ENCODE measurements at regions not wholly inside any gene's neighbourhood (a gene's known extent, or its start where the extent isn't known, plus 50 kb on each side); places are given as distances from the start of the nearest gene placed in this dataset.

DNA sequence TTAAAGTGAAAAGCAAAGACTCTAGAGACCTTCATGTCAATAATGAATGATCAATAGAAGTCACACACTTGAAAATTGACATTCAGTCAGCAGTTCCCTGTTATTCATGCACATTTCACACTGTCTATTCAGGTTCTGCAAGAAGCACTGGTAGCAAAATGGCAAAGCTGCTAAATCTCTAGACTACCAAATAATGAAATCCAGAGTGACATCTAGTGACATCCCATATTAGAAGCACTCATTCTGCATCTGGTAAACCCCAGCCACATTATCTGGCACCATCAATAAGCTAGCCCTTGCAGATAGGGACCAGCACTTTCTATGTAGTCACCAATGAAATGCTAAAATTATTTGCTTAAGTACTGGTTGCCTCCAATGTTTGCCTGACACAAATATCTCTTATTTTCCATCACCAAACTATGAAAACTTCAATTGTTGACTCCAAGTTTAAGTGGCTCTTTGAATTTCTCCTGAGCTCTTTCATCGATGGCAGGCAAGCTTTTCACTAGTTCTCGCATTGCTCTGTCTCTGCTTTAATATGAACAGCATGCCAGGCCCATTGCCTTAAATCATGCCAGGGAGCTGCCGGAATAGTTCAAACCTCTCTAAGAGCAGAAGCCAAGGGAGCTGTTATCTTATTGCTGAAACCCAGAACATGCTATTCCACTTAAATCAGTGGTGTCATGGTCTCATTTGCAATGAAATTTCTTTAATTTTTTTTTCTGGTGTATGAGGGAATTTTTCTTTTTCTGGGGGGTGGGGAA lies 409.9 kb downstream of the MZT1 start:
- DNase-seq, result no peak

DNA sequence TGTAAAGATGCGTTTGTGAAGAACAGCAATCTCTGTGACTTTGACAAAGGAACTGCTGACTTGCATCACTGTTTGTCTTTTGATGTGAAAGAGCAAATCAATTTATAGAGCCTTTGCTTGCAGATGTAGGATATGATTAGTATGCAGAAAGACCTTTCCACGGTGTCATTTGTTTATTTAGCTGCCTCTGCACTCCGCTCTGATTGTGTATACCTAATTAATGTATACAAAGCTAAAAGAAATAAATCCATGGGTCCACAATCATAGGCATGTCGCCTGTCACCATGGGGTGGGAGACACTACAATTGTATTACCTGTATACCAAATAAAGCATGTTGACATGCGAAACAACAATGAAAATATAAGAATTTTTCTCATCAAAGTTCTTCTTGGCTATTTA lies 410.7 kb downstream of the MZT1 start:
- DNase-seq, result no peak

DNA sequence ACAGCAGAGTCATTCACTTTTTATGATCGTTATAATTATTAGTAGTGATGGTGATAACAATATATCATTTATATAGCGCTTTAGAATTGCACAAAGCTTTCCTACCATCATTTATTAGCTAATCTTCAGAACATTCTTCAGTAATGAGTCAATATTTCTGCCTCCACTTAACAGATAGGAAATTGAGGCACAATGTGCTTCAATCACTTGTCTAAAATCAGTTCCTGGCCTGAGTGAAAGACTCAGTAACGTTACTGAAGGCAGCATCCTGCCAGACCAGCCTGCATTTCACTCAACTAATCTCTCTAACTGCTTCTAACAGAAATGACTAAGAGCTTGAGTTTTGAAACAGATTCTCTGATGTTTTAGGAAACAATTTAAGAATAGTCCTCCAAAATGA lies 412.1 kb downstream of the MZT1 start:
- no peak for DNase-seq

DNA sequence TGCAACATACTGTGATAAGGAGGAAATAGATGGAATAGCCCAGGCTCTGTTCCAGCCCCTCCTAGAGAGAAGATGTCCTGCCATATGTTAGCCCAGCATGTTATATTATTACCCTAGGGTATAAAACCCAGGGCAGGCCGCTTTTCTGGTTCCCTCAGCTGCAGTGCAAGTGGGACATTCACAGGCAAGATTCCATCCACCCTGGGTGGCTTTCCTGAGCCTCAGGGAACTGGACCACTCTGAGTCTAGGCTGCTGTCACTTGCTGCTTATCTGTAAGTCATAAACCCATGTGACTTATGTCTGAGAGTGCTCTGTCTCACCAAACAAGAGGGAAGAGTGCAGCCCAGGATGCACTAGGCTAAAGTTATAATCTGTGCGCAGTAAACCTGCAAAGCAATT lies 413.2 kb downstream of the MZT1 start:
- DNase-seq, result no peak

DNA sequence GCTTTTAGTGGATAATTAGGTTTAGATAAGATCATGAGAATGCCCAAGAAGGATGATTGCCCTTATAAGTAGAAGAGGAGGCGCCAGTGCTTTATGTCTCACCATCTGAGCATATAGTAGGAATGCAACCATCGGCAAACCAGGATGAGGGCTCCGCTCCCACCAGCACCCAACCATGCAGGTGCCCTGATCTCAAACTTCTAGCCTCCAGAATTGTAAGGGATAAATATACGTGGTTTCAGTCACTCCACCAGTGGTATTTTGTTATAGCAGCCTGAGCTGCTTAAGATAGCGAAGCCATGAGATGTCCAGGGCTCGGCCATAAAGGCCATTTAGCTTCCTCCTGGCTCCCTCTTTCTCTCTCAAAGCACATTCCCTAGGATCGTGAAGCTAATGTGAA lies 413.9 kb downstream of the MZT1 start:
- no peak for DNase-seq

DNA sequence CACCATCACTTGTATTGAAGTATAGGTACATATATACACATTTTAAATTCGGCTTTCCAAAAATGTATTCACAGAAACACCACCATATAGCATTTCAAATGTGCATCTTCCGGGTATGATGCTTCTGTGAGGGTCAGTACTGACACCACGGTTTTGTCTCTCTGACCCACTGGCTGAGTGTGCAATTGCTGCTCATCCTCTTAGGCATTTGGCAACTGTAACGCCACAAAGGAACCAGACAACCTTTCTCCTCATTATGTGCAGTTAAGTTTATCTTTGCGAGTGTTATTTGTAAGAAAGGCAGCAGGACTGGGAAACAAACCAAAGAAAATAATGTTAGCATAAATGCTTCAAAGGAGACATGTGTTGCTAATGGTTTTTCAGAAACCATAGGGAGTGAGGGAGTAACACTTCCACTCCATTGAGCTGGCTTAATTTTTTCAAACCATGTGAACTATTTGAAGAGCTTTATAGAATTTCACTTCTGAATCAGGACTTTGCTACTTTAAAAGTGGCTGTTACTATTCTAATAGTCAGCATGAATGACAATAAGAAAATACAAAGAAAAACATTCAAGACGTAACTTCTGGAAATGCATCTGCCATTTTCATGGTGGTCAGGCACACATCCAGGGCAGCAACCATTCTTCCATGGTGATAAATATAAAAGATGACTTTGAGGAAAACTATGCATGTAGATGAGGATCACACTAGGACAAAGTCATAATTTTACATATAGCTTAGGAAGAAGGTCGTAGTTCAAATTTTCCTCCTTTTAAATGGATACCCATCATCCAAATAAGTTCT lies 423.3 kb downstream of the MZT1 start:
- no peak for DNase-seq

DNA sequence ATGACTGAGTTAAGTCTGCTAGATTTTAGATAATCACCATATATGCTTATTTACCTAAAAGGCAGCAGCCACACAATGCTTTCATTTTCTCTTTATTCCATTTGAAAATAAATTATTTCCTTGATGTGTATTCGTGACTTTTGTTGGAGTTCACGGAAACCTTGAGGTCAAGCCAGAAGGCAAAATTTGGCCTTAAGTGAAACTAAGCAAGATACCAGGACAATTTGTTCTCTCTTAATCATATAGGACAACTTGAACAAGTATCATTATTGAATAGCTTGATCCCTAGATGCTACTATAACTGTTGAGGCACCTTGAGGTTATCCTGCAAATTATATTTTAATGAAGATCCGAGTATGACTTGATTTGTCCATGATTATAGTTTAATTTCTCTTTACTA lies 429.2 kb upstream of the DACH1 start:
- no peak for DNase-seq

DNA sequence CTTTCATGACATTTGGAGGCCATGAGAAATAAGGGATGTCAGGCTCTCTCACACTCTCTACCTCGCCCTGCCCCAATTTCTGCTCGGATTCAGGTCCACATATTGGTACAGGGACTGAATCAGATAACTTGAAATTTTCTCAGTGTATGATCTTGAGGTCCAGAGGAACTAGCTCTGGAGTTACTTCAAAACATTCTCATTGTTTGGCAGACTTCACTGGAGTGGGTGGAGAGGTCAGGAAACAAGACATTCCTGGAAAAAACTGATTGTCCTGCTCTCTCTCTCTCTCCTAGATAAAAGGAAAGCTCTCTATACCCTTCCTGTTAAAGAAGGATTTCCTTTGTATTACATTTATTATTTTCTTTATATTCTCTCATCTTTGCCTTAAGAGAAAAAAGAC lies 428.1 kb upstream of the DACH1 start:
- no peak for DNase-seq

DNA sequence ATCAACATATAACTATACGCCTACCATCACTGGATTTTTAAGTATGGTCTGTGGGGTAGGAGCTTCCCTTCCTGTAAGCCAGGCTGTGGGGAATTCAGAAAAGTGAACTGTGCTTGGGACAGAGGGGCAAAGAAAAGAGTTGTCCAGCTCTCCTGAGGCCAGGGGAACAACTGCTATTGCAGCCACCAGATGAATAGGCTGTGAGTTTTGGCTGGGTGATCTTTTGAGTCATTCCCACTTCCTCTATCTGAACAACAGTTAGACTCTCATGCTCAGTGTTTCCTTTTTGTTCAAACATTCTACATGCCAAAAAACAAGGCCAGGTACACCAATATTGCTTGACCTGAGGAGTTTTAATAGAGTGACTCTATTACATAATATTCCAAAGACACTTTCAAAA lies 426.2 kb upstream of the DACH1 start:
- no peak for DNase-seq

DNA sequence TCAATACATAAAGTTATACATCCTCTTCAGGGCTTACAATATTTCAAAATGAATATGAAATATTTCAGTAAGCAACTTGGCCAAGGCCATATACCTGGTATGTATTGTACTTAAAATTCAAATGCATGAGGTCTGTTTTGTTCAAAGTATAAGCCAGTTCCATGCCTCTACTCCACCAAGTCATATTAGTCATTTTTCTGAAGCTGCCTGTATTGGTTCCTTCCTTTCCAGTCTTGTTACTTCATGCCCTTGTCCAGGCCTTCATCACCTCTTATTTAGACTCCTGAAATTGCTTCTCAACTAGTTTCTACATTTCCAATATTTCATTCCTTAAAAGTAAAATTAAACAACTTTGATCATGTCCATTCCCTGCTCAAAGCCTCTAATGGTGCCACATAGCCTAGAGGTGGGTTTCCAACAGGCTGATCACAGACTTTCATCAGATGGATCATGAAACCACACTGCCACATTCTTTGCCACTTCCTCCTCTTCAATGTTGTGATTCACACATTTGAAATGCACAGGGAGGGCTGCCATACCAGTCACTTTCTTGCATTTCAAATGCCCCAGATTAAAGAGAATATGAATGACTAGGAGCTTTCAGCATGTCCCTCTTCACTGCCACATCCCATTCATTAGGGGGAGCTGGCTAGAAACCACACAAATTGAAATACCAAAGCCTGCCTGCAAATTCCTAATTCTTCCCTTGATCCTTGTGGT lies 424.1 kb upstream of the DACH1 start:
- peak in 1 of 4 experiments; percentile 1 for DNase-seq

DNA sequence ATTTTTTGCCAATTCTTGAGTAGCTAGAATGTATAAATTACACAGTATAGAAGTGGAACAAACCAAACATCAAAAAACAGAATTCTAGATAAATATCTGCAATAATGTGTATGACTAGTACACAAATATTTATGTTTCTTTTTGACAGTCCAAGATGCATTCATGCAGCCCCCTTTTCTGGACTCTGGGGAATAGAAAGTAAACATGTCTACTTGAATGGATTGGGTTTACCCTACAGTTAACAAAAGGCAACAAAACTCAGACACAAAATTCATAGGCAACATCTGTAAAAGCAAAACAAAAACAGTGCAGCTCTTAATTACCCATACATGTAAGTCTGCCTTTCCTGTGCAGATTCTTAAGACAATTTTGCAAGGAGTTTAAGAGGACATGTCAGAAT lies 419.4 kb upstream of the DACH1 start:
- DNase-seq, result no peak

DNA sequence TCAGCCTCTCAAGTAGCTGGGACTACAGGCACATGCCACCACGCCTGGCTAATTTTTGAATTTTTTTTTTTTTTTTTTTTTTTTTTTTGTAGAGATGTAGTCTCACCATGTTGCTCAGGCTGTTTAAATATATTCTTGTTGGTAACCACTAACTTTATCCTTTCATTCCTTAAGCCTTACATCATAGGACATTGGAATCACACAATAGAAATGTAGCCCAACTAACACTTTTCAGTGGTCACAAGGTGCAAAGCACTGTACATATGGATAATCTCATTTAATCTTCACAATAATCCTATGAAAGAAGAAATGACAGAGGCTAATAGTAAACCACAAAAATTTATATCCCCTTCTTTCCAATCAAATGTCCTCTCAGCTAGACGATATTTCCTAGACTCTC lies 417.8 kb upstream of the DACH1 start:
- DNase-seq, result no peak

DNA sequence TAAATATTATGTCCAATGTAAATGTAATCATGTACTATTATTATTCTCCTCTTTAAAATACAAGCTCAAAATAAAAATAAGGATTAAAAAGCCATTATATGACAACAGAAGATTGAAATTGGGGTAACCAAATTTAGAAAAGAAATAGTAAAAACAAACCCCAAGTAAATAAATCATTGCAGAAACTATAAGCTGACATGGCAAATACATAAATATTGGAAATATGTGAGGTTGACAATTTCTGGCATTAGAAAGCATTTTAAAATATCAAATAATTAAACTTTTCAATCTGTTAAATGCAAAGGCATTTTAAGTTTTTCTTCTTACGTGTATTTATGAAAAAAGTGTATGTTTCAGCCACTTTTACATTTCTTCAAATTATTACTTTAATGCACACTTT lies 394.7 kb upstream of the DACH1 start:
- DNase-seq, result no peak

DNA sequence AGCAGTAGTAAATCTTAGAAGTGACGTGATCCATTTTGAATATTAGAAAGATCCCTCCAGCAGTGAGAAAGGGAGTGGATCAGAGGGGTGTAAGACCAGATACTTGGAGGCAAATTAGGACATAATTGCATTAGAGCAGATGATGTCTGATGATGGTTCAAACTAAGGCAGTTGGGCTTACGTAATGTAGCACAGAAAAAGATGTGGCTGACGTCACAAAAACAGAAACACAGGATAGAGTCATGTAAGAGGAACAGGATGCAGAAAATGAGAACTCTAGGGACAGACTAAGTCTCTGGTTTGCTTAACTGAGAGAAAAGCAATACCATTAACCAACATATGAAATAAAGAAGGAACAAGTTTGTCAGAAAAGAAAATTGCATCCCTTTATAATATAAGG lies 392.5 kb upstream of the DACH1 start:
- peak in 2 of 4 experiments; percentile 9 to 15 for DNase-seq

DNA sequence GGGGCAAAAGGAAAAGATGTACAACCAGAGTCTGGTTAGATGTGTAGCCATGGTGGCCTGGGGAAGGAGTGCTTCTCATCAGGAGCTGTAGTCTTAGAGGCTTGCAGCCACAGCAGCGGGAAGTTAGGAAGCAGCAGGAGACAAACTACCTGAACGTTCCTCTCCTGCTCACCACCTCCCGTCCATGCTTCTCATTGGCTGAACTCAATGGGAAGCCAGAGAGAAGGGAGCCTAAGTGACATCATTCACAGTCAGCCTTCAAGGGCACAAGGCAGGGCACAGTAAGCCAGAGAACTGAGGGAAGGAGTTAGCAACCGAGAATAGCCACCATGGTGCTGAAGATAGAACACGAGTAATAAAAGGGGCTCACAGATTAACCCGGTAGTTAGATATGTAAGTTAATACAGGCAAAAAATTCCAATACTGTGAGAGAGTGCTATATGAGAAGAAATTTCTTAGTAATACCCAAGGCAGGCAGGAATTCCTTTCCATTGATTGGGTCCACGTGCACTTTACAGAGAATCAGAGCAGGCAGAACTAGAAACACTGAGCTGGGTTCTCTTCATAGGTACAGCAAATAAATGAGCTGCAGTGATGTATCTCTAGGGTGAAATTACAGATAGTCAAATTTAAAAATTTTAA lies 391.5 kb upstream of the DACH1 start:
- DNase-seq, result no peak

DNA sequence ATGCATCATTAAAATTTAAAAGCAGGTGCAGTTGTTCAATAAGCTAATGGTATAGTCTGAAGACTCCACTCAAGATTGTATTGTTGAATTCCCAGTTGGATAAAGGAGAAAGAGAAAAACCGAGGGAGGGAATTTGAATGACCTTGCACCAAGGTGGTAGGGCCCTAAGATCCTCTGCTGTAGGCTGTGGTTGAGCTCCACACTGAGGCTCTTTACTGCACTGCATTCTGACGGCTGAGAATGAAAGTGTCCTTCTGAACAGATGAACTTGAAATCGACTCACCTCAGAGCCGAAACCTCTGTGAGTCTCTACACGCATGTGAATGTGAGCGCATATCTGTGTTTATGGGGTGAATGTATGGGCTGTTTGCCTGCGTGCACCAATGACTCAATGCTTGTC lies 388.9 kb upstream of the DACH1 start:
- peak in 2 of 4 experiments; percentile 2 to 3 for DNase-seq

DNA sequence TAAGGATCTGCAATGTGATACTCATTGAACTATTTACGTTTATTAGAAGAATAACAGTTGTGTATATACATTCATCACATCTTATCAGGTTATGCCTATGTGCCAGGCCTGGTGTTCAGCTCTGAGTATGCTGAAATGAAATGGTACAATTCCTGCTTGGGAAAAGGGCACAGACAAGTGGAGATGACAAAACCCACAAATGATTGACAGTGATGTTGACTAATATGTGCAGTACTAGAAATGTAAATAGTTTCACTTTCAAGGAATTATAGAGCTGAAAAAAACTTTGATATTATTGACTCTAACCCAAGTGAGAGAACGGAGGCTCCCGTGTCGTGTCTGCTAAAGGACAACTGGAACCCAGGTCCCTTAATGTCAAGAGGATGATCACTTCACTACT lies 386.8 kb upstream of the DACH1 start:
- no peak for DNase-seq

DNA sequence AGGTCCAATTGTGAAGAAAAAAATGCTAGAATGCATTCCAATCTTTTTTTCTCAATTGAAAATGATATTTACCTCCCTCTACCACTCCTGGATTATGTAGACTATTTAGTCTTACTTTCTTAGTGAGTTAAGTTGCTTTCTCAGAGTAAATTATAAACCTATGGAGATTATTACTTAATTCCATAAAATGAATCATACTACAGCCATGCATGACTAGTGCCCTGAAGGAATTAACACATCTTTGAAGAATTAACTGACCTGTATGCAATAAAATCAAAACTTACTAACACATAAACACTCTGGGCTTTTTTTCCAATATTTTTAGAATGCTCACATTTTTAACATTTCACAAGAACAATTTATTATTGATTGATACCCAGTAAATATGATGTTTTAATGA lies 379.4 kb upstream of the DACH1 start:
- no peak for DNase-seq

DNA sequence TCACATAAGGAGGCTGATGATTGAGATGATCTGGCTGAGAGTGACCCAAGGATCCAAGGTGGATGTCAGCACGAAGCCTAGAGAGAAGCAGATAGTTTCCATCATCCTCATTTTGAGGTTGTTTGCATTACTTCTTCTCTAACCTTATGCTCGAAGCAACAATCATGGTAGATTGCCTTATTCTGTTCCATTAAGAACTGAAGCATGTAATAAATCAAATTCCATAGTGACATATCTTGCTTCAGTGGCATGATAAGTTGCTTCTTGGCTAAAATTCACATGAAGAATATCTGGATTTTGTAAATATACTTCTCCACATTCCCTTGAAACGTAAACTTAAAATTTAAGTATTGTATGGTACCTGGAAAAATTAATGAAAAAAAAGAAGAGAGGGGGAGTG lies 377.8 kb upstream of the DACH1 start:
- DNase-seq, result no peak

DNA sequence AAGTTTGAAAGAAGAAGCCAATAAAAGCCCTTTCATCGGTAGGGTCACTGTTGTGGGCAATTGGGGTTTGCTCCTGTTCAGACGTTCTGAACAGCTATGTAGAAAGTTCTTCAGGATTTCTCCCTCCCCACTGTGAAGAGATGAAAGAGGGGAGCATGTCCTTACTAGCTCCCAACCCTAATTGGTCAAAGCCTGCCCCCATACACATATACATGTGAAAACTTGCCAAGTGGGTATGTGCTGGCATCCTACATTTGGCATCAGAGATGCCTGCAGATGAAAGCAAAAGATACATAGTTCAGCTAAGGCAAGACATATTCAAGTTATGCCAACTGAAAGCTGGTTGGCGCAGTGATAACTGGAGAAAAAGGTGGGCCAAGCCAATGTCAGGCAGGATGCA lies 363.1 kb upstream of the DACH1 start:
- no peak for DNase-seq

DNA sequence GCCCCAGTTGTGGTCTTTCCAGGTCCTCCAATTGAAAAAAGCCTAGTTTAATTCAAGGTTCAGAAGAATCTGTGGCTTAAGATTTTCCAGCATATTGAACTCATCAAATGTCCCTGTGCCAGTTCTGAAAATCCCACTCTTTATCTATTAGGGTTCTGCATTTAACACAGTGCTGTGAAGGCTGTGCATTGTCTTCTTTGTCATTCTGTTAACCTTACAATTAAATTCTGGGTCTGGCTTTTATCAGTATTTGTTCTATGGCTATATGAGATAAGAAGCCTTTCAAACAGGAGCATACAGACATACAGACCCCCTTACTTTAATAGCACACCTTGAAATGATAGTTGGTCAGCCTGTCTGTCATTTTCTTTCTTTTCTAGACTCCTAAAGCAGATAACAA lies 362.1 kb upstream of the DACH1 start:
- DNase-seq, result no peak

DNA sequence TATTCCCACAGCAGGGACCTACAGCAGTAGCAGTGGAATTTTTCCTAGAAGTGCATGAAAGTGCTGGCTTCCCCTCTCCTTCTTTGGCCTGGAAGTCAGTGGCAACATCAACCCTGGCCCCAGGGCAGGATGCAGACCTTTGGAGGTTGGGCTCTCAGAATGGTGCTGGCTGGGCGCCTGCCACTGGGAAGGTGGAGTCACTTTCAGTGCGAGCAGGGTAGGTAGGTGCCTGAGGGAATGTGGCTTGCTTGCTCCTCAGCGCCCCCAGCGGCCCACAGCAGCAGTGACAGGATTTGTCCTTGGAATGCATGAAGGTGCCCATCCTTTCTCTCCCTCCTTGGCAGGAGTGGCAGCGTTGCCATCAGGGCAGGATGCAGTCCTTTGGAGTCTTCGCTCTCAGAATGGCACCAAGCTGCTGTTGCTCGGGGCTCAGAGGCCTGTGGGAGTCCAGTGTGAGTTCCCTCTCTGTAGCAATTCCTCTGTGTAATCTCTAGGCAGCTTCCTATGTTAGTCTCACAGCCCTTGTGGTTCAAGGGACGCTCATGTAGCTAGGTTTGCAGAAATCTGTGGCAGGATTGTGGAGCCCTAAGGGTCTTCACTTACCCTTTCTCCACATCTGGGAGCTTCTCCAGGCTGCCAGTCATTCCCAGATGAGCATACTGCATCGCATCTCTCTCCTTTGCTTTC lies 354.4 kb upstream of the DACH1 start:
- peak; percentile 1 to 47 (median 16) for DNase-seq

DNA sequence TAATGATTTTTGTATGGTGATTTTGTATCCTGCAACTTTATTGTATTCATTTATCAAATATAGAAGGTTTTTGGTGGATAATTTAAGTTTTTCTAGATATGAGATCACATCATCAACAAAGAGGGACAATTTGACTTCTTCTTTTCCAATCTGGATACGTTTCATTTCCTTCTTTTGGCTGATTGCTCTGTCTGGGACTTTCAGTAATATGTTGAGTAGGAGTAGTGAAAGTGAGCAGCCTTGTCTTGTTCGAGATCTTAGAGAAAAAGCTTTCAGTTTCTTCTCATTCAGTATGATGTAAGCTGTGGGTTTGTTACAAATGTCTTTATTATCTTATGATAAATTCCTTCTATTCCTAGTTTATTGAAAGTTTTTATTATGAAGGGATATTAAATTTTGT lies 352.0 kb upstream of the DACH1 start:
- DNase-seq, result peak; percentile 6 to 66 (median 44)
